Activated CD4-positive, alpha-beta T cell treated with anti-CD3 and anti-CD28 coated beads for 48 hours (primary cell): ENCODE measurements at regions not wholly inside any gene's neighbourhood (a gene's known extent, or its start where the extent isn't known, plus 50 kb on each side); places are given as distances from the start of the nearest gene placed in this dataset.

ENCODE experiments used
- DNase-seq: peaks from one replicate; pipeline ENCODE4 v3.0.0-alpha.2; 2020

- no peak for DNase-seq
Measured at GRCh38 chr4:77375866-77376607, 219.0 kb downstream of the CCNG2 start.

GRCh38 chr4:77376788-77377460 is 219.9 kb downstream of the CCNG2 start:
- DNase-seq, result no peak

GRCh38 chr4:77384094-77384493 is 221.5 kb upstream of the CXCL13 start:
- DNase-seq, result no peak

- peak; percentile 68 for DNase-seq
Measured at GRCh38 chr4:77385124-77385969, 220.3 kb upstream of the CXCL13 start.

GRCh38 chr4:77393996-77394395 is 211.6 kb upstream of the CXCL13 start:
- no peak for DNase-seq

- DNase-seq, result no peak
Measured at GRCh38 chr4:77395481-77395880, 210.1 kb upstream of the CXCL13 start.

- DNase-seq, result no peak
Measured at GRCh38 chr4:77398256-77398655, 207.4 kb upstream of the CXCL13 start.

GRCh38 chr4:77399831-77400230 is 205.8 kb upstream of the CXCL13 start:
- DNase-seq, result no peak

GRCh38 chr4:77413766-77414165 is 191.9 kb upstream of the CXCL13 start:
- no peak for DNase-seq

- no peak for DNase-seq
Measured at GRCh38 chr4:77415689-77416088, 189.9 kb upstream of the CXCL13 start.

GRCh38 chr4:77418333-77418732 is 187.3 kb upstream of the CXCL13 start:
- DNase-seq, result no peak

- DNase-seq, result no peak
Measured at GRCh38 chr4:77430847-77431246, 174.8 kb upstream of the CXCL13 start.

- no peak for DNase-seq
Measured at GRCh38 chr4:77431546-77431945, 174.1 kb upstream of the CXCL13 start.

- no peak for DNase-seq
Measured at GRCh38 chr4:77432717-77433417, 172.8 kb upstream of the CXCL13 start.

GRCh38 chr4:77433418-77433733 is 172.2 kb upstream of the CXCL13 start:
- peak; percentile 5 for DNase-seq

- no peak for DNase-seq
Measured at GRCh38 chr4:77434299-77435092, 171.1 kb upstream of the CXCL13 start.

- no peak for DNase-seq
Measured at GRCh38 chr4:77437079-77437478, 168.5 kb upstream of the CXCL13 start.

GRCh38 chr4:77438549-77438948 is 167.1 kb upstream of the CXCL13 start:
- no peak for DNase-seq

- no peak for DNase-seq
Measured at GRCh38 chr4:77443941-77444340, 161.7 kb upstream of the CXCL13 start.

- DNase-seq, result no peak
Measured at GRCh38 chr4:77445823-77446222, 159.8 kb upstream of the CXCL13 start.

- no peak for DNase-seq
Measured at GRCh38 chr4:77446601-77447000, 159.0 kb upstream of the CXCL13 start.

GRCh38 chr4:77449171-77449570 is 156.4 kb upstream of the CXCL13 start:
- DNase-seq, result no peak
